Stimulated activated naive CD4-positive, alpha-beta T cell treated with Interleukin-2 at 50 U/mL for 16 hours (primary cell): ENCODE measurements at regions not wholly inside any gene's neighbourhood (a gene's known extent, or its start where the extent isn't known, plus 50 kb on each side); places are given as distances from the start of the nearest gene placed in this dataset.

Source experiments
- DNase-seq: peaks from one replicate; lab custom pipeline; 2025; lab: John Stamatoyannopoulos, UW

DNA sequence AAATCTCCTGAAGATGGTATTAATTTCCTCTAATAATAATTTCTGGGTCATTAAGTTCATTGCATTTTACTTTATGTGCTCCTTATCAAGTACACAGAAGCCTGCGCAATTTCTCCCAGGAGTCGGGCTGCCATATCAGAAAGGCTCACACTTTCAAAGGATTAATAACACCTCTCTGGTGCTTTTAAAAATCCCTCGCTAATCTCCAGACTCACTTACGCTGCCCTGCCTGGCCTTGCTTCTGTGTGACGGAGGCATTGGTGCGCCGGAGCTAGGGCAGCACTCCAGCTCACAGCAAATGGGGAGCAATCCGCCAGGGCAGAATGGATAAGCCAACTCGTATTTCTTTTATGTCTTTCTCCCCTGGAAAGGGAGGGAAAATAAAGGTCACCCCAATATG is 300.8 kb downstream of the EFNB2 start:
- no peak for DNase-seq

DNA sequence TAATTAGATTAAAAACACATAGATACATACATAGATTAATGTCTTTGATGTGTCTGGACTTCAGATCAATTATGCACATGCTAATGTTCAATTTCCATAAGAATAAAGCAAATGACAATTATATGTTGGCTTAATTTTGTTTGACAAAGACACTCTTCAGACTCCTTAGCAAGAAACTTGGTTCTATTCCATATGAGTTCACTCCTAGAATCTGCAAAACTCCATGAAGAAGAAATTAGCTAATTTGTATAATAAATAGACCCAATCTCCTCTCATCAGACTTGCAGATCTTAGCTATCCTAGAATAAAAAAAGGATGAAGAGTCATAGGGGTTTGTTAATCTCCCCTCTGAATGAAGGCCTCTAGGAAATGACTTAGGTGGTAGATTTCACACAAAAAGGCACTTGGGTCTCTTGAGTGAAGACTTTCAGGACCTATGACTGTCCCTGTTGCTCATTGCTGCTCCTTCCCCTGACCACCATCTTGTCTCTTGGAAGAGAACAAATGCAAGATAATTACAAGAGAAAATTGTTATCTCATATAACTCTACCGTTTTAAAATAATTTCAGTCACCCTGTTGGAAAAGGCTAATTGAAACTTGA is 302.2 kb downstream of the EFNB2 start:
- DNase-seq = no peak

DNA sequence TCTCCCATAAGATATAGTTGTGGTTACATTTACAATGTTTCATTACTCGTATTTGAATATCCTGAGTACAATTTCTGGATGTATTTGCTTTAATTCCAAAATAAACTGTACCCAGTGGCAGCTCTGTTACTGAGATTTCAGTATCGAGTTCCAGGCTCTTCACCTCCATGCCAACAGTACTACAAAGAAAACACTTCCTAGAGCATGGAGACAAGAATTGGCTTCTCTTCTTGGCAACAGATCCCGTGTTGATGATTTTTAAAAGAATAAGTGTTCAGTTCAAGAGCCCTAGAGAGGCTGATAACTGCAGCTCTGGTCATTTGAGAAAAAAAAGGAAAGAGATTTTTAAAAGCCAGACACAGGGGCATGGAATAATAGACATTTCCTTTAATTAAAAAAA is 302.8 kb downstream of the EFNB2 start:
- DNase-seq = no peak

DNA sequence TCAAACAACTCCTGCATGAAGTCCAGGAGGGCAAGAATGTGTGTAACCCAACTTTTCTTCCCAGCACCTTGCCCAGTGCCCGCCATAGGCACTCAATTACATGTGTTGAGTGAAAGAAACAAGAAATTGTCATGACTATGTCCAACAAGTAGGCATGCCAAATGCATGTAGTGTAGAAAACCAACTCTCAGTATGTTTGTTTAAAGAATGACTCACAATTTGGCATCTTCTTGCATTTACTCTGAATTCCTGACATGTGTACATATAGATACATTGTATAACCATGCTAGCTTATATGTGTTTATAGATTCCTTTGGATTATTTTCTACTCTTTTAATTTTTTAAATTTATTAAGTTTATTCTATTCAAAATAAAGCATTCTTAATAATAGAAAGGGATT is 305.0 kb downstream of the EFNB2 start:
- DNase-seq = no peak

DNA sequence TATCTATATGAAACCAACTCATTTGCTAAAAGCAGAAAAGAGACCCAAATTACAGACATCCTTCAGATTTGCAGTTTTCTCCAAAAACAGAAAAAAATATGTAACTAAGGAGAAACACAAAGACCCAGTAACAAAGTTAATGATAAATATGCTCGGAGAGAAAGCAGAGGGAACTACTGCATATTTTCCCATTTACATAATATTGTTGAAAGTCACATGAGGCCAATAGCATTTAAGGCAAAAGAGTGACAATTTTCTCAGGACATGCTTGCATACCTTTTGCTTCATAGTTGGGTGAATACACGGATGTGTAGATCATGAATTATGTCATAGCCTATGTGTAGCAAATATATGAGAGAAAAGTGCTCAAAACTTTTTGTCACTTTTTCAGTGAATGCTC is 310.3 kb downstream of the EFNB2 start:
- DNase-seq = no peak

DNA sequence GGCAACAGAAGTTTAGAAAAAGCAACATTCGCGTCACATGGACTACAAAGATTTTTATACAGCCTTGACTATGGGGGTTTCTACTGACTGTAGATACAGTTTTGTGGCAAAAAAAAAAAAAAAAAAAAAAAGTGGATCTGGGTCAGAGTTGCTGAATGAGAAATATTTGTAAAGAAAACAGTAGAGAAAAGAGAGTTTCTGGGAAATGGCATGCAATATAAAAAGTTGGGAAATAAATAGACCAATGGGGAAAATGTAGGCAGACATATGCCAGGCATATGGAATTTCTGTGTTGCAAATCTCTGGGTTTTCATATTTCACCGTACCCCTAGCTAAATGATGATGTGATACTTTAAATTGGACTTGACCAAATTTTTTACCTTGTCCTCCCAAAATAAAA is 315.3 kb downstream of the EFNB2 start:
- DNase-seq = no peak

DNA sequence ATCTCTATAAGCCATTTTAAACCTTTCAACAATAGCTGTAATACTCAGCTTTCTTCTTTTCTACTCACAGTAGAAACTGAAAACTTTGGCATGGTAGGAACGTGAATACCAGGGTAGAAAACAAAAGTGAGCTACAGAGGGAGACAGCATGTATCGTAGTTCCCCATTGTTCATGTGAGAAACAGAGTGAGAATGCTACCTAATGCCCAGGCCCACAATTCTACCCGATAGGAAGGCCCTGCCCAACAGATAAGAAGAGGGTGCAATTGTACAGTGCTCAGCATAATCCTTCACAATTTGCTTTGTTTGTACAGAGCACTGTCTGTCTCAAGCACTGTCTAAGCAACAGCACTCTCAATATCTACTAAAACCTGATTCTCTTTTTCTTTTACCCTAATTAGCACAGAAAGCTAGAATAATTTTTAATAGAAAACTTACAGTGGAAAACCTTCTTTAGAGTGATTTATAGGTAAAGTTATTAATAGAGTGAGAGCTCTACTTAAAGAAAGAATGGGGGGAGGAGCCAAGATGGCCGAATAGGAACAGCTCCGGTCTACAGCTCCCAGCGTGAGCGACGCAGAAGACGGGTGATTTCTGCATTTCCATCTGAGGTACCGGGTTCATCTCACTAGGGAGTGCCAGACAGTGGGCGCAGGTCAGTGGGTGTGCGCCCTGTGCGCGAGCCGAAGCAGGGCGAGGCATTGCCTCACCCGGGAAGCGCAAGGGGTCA is 322.3 kb downstream of the EFNB2 start:
- no peak for DNase-seq

DNA sequence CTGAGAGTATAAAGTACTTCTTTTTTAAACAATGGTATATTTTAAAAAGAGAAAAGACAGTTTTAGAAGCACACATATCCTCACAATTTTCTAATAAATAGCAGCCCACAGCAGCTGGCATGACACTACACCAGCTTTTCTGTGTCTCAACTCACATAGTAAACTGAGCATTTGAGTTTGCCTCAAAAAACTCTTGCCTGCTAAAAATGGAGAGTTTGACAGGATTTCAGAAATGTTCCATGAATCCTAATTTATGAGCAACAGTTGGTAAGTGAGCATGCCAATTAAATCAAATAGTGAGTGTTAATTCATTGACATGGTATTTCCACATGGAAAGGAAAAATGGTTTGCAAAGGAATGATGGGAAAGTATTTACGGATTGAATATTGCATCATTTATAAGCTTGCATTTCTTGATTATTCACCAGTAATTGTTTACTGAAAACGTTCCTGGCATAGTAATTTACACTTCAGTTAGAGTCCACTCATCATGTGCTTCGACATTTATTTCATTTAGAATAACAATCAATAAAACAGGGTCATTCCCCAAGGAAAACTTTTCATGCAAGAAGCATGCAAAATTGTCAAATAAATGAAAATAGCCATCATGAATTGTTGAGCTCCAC is 323.0 kb downstream of the EFNB2 start:
- DNase-seq = no peak

DNA sequence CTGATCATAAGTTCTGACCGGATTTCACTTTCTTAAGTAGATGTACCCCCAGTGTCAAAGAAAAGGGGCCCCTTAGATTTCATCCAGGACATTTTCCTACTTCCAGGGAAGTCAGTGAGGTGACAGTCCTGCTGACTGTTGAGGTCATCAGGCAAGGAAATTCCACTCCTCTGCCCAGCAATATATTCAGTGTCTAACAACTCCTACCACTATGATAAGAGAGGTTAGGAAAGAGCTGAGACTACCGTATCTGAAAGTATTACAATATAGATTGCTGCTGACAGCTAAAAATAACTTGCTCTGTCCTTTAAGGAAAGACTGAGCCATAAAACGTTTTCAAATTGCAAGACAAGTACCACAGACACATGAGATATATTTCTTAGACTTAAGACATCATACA is 325.1 kb downstream of the EFNB2 start:
- DNase-seq = no peak

DNA sequence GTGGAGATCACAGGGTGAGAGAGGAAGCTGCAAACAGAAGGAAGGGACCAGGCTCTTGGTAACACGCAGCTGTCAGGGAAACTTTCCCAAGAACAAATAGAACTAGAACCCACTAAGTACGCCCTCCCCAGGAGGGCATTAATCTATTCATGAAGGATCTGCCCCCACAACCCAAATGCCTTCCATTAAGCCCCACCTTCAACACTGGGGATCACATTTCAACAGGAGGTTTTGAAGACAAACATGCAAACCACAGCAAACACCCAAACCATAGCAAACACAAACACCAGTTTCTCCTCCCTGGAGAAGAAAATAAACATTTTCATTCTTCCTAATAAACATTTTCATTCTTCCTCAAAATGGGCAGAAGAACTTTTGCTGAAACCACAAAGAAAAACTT is 329.6 kb downstream of the EFNB2 start:
- DNase-seq = no peak

DNA sequence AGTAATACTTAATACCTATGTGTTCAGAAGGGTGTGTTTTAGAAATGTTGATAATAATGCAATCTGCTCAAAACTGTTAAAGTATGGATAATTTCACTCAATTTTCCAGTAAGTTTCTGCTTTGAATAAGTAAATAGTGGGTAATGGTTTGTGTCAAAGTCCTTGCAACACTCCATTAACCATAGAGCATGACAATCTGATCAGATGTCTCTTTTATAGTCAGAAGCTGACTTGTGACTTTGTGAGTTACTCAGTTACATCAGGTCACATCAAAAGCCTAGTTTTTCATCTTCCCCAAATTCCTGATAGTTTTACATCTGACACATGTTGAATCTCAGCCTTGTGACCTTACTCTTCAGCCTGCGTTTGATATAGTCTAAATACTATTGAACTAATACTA is 338.0 kb downstream of the EFNB2 start:
- no peak for DNase-seq

DNA sequence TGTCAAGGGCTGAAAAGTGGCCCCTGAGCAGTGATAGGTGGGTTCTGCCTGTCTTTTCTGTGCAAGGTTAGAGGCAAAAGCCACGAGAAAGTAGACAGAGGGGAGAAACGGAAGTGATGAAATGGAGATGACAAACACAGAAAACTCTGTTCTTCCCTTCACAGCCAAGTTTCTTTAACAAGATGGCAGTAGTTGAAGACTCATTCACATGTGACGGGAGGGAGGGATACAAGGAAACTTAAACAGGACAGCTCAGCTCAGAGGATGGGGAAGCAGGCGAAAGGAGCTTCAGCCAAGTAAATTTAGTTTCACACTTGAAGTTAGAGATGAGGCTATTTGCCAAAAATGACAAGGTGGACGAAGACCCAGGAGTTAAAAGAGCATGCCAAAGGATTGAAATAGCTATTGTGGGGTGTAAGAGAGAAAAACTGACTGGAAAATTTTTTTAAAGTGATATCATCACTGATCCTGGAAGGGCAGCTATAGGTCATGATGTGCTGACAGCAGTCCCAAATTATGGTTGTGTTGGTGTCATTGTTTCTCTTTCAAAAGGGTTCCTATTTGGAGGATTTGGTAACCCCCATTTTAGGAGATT is 347.9 kb downstream of the EFNB2 start:
- DNase-seq = no peak

DNA sequence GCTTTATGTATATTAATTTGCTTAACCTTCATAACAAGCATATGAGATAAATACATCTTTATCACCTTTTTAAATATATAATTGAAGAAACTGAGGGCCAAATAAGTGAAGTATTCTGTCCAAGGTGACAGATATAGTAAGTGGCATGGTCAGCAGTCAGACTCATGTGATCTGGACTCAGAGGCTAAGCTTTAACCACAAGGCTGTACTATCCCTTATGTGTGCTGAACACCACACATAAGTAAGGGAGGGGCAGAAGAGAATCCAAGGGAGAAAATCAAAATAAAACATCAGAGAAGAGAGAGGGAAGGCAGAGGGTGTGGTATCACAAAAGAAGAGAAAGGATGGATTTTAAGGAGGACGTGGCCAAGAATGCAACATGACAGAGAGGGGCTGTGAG is 348.4 kb downstream of the EFNB2 start:
- no peak for DNase-seq

DNA sequence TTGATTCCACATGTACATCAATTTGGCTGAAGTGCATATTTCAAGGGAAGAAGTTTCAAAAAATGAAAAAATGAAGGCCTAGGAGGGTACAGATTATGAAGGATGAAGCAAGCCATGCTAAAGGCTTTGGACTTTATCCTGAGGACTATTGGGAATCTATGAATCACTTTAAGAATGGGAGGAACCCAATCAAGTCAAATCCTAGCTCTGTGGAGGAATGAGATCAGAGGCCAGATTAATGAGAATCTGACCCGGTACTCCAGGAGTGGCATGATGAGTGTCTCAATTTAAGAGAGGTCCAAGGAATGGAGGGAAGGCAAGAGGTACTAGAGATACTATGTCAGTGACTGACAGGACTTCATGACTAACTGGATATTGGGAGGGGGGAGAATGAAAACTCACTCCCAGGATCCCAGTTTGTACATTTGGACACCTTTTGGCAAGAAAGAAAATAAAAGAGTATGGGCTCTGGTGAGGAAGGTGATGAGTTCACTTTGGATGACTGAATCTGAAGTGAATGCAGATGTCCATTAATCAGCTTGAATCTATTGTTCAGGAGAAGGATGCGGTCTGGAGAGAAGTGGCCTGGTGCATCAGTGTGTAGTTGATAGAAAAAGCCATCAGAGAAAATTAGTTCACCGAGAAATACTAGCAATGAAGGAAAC is 349.0 kb downstream of the EFNB2 start:
- DNase-seq = no peak

DNA sequence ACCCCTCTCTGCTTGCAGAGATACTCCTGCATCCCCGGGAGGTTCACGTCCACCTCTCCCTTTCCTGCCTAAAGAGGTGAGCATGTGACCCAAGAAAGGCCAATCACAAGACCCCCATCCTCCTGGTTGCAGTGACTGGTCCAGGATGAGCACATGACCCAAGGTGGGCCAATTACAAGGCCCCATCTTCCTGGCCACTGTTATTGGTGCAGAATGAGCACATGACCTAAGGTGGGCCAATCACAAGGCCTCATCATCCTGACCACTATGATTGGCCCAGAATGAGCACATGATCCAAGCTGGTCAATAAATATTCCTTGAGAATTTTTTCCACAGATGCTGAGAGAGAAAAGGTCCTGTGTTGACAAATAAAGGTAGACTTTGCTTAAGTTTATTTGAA is 350.7 kb downstream of the EFNB2 start:
- DNase-seq = no peak

DNA sequence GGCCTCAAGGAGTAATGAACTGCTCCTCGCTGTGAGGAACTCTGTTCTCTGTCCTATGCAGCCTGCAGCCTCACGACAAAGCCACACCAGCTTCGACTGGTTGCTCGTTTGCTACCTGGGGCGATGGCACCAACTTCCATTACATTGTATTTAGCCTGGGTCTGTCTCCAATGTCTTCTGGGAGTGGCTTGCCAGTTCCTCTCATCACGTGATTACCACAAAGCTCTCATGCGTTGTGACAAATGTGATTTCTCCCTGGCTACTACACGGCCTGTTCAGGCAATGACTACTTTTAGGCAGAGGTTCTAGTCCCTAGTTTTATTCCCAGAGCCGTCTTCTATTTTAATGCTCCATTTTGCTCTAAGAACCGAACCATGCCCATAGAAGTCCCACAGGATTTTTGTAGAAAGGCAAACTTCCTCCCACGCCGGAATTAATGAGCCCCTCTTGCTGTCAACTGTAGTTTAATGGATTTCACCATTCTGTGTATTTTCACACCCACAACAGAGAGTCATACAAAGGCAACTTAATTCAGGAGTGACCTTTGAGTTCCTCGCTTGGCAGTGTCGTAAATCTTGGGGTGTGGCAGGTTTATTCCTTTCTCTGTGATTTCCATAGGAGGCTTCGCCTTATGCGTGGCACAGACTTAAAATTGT is 351.9 kb downstream of the EFNB2 start:
- no peak for DNase-seq

DNA sequence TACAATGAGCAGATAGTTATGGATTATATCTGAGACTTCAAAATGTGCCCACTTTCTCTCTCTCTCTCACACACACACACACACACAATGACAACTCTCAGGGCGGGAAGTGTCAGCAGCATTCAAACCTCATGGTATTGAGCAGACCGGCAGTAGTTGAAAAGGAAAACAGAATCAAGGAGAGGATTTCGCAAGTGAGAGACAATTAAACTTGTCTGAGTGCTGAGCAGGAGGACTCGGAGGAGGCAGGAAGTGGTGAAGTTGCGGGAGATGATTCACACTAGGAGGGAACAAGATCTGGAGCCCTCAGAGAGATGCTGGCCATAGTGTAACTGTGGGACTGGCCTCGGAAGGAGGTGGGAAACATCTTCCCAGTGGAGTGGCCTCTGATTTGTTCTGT is 353.1 kb downstream of the EFNB2 start:
- no peak for DNase-seq

DNA sequence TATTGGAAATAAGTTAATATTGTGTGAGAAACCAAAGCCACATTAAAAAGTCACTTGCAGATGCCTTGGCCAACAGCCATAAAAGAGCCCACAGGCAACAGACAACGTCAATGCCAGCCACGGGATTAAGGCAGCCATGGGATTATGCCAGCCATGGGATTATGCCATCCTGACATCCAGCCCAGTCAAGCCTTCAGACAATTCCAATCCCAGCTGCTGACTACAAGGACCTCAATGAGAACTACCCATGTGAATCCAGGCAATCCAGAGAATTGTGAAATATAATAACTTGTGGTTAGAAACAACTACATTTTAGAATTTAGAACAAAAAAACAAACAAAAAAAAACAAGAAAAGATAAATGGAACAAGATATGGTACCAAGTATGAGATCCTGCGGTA is 356.6 kb downstream of the EFNB2 start:
- no peak for DNase-seq

DNA sequence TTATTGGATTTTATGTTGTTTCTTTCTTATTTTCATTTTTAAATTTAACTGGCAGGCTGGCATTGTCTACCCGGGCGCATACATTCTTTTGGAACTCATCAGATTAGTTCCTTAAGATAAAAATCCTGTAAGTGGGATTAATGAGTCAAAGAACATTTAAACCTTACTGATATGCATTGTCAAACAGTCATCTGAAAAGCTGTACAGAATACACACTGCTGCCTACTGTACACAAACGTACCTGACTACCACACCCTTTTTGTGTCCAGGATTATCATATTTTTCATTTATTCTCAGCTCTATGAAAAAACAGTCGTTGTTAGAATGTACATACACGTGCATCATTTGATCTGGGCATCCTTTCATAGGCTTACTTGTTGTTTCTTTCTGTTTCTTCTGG is 358.3 kb downstream of the EFNB2 start:
- no peak for DNase-seq

DNA sequence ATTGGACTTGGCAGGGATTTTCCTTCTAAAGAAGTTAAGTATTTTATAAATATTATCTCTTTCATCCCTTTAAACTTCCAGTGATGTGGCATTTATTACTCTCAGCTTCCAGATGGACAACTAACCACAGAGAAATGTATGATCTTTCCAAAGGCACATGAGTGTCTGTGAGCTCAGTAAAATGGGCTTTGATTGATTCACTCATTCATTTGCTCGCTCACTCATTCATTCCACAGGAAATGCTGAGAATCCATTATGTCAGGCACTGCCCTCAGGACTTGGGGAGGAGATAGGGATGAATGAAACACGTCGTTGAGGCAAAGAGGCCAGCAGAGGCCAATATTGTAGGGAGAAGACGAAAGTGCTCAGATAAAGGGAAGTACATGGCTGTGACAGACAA is 359.3 kb downstream of the EFNB2 start:
- no peak for DNase-seq

DNA sequence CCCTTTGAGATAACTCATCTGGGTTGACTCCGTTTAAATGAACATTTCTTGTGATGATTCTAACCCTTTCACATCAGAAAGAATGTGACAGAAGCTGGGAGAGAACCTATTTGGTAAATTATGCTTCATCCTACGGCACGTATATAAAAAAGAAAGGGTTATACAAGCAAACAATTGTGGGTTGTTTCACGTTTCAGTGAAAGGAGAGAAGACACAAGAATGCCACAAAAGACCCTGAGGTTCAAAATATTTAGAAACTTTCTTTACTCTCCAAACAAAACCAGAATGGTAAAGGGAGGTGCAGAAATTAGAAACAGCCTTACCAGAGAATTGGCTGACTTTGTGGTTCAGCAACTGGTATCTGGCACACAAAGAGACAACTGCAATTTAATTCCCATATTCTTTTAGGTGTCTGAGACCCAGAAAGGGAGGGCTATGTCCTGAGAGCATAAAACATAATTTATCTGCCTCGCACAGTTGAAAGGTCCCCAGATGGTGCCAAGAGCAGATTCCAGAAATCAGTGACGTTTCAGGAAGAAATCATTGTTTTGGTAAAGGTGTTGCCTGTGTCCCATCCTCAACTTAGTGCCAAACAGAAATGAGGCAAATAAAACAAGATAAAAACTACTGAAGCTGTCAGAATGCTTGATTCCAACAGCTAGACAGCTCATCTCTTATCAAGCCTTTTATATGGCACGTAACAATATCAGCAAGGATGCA is 361.4 kb downstream of the EFNB2 start:
- DNase-seq = no peak

DNA sequence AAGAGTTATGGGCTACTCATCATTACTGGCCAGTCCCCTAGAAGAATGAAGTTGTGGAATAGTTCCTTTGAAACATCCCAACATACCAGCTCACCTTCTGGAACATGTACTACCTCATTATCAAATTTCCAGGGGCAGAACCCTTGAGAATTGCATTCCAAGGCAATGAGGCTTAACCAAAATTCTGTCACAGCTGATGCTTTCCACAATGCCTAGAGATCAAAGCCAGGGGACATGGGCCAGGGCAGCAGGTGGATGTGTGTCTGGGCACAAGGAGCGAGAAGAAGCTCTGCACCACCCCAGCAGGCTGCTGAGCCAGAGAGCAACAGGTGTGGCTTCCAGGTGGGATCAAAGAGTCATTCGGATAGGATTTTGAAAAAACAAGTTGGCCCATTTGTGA is 362.1 kb downstream of the EFNB2 start:
- DNase-seq = no peak
